ENCODE measurements at regions not wholly inside any gene's neighbourhood (a gene's known extent, or its start where the extent isn't known, plus 50 kb on each side); places are given as distances from the start of the nearest gene placed in this dataset.

- DNase-seq = no peak
Observed at GRCh38 chr14:22333422-22334274, 255.4 kb downstream of the DAD1 start.

DNA sequence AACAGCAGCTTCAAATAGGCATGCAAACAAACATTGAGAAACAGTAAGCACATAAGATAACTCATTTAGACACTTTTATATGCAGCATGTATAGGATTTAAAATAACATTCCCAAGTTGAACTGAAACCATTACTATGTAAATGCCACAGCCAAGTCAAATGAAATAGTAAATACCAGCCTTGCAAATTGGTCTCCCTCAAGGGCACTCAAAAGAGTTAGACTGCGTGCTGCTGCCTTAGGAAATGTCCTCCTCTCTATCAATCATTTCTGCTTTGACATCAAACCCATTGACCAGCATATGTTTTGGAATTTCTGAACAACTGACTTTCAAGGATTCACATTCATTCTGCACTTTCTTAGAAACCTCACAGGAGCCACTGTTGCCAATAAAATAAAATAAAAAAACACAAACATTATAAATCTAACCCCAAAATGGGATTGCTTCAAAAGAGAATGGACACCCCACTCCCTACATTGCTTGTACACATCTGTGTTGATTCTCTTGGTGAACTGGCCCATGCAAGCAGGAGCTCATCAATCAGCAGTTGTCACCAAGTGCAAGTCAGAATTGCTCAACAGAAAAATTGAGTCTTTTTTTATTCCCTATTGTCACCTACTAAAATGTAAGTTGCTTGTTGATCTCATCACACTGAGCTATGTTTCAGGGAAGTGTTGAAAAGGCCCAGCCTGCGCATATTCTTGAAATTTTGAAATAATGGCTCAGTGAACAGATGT lies 256.2 kb downstream of the DAD1 start:
- DNase-seq = no peak

GRCh38 chr14:22329371-22329770 lies 259.7 kb downstream of the DAD1 start:
- DNase-seq = no peak

DNA sequence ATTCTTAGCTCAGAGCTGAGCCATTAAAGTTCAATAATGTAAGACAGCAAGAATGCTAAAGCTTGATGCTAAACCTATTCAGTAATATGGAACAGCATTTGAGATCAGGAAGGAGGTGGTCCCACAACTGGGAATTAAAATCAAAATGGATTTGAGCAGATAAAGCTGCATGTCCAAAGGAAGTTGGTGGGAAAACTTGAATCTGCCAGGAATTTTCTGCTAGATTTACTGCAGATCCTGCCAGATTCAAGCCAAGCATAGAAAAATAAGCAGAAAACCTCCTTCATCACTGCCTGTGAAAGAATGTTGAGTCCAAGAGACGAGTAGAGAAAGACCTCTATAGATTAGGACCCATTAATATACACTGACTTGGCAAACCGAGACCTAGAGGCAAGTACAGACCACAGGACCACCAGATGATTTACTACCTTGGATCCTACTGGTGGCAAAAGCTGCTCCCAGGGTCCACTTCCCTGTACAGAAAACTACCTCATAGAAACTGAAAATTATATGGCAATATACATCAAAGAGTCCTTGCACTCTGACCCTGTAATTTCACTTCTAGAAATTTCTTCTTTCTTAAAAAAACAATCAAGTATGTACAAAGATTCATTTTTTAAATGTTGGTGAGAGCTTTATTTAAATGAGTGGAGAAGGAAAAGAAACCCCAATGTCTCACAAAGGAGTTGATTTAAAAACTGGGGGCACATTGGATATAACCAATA lies 263.2 kb downstream of the DAD1 start:
- no peak for DNase-seq

DNA sequence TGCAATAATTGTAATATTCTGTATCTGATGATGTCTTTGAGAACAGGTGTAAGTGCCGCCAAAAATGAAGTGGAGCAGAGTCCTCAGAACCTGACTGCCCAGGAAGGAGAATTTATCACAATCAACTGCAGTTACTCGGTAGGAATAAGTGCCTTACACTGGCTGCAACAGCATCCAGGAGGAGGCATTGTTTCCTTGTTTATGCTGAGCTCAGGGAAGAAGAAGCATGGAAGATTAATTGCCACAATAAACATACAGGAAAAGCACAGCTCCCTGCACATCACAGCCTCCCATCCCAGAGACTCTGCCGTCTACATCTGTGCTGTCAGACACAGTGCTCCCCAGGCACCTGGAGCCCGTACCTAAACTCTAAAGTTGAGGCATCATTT lies 268.7 kb downstream of the DAD1 start:
- no peak for DNase-seq

DNA sequence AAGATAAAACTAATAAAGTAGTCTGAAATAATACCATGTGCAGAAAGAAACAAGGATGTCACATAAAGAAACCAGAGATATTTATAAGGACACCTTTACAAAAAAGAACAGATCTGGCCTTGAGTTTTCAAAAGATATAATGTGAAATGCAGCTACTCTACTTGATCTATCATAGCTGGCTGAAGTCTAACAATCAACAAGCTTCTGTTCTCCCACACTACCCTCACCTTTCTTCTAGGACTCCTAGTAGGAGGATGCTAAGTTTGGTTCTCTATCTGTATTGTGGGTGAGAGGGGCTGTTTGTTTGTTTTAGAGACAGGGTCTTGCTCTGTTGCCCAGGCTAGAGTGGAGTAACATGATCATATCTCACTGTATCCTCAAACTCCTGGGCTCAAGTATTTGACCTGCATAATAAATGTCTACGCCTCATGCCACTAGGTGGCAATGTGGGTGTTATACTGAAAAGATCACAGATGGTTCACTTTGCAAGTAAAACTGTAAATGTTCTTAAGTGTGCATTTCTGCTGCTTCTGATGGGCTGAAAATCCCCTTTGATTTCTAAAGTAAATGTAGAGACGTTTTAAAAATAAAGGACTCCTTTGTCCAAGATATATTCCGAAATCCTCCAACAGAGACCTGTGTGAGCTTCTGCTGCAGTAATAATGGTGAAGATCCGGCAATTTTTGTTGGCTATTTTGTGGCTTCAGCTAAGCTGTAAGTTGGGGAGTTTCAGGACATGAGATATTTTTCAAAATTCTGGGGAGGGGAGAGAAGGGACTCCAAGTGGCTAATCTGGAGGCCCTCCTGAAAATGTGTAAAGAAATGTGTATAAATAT lies 269.3 kb downstream of the DAD1 start:
- no peak for DNase-seq

DNA sequence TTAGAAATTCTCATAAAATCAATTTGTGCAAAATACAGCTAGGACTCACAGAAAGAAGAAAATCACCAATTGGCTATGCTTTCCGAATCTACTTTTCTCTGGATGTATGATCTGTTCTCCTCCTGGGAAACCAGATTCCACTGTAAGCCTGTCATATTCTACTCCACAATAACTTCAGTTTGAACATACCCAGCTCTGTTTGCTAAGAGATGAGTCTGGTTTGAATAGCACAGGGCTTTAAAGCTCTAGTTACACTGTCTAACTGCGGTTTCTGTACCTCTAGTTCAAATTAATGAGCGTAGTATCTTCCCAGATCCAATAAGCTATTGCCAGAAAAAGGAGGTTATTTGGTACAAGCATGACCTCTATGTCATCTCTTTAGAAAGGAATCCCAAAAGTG lies 270.1 kb downstream of the DAD1 start:
- no peak for DNase-seq

DNA sequence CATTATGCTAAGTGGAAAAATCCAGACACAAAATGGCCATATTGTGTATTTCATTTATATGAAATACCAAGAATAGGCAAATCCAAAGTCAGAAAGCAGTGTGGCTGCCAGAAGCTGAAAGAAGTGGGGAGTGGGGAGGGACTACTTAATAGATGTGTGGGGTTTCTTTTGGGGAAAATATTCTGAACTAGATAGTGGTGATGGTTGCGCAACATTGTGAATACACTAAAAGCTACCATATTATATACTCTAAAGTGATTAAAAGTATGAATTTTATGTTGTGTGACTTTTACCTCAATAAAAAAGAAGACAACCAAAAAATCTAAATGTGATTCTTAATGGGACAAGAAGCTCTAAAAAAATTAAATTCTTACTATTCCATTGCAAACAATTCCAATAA lies 272.6 kb downstream of the DAD1 start:
- no peak for DNase-seq

DNA sequence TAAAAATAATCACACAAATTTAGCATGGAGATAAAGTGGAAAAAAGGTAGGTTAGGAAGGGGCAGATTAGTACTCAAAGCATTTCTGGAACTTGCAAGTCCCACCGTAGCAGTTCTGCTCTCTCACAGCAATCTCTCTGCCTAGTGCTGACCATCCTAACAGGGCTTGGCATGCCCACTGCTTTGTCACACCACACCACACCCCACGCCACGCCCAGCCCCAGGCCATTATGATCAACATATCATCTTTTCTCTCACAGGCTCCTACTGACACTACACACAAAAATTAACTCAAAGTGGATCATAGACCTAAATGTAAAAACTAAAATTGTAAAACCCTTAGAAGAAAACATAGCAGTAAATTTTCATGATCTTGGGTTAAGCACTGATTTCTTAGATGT lies 273.7 kb downstream of the DAD1 start:
- no peak for DNase-seq

DNA sequence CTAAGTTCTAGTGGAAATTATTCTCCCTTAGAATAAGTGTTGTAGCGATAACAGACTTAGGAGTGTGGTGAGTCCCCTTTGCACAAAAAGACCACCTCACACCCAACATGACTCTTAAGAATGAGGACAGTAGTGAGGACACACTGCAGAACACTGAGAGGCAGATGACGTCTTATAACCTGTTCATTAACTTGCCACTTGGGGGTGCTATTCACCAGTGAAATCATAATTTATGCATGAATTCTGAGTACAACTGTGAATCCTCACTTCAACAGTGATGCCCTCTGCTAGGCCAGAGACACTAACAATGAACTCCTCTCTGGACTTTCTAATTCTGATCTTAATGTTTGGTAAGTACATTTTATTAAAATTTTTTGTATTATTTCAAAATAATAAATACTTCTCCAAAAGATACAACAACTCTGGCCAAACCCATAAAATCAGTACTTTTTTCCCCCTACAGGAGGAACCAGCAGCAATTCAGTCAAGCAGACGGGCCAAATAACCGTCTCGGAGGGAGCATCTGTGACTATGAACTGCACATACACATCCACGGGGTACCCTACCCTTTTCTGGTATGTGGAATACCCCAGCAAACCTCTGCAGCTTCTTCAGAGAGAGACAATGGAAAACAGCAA lies 274.7 kb downstream of the DAD1 start:
- DNase-seq = peak; percentile 11

GRCh38 chr14:22313172-22313801 lies 275.7 kb downstream of the DAD1 start:
- DNase-seq = no peak

GRCh38 chr14:22311636-22312035 lies 277.4 kb downstream of the DAD1 start:
- no peak for DNase-seq

- no peak for DNase-seq
Observed at GRCh38 chr14:22305607-22306006, 283.4 kb downstream of the DAD1 start.

- DNase-seq = no peak
Observed at GRCh38 chr14:22304326-22304725, 284.7 kb downstream of the DAD1 start.

- DNase-seq = no peak
Observed at GRCh38 chr14:22303589-22304195, 285.3 kb downstream of the DAD1 start.

- DNase-seq = no peak
Observed at GRCh38 chr14:22300646-22301045, 288.4 kb downstream of the DAD1 start.

DNA sequence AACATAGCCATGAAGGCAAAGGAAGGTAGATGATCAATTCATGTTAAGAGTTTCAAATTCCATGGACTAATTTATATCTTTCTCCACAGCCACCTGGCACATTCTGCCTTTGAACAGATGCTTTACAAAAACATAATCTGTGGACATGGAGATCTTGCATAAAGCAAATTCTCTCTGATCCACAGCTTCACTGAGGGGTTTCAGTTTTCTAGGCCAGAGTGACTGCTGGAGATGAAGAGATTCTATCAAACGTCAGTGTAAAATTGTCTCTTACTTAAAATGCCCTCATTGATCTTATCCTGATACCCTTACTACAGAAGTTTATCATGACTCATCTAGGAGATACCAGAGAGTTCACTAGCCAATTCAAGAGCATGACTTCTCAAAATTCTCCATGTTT lies 291.6 kb downstream of the DAD1 start:
- DNase-seq = no peak

DNA sequence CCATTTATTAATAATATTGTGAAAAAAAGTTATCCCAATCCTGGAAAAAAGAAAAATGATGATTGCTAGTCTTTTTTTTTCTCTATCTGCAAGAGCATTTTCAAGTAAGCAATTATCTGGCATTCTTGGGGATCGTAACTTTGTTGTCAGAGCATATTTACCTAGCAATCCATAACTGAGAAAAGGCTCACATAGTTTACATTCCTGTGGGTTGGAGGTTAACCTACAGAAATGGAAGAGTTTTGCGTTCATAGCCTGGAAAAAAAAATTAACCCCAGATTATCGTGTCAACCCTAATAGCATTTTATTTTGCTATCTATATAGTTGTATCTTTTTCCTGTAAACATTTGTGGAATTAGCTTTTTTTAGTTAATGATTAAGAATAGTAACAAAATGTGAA lies 292.3 kb downstream of the DAD1 start:
- DNase-seq = no peak

DNA sequence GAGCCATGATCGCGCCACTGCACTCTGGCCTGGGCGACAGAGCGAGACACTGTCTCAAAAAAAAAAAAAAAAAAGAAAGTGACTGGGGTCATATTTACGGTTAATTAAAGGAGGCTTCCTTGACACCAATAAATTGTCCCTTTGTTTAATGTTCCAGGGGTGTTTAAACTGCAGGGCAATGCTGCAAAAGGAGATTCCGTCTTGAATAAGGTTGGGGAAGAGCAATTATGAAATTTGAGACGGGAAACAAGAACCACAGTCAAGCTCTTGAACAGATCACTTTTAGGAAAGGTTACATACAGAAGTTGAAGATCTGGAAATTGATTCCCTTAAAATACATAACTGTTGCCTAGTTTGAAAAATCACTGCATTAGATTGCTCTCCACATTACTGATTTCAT lies 292.9 kb downstream of the DAD1 start:
- DNase-seq = no peak

DNA sequence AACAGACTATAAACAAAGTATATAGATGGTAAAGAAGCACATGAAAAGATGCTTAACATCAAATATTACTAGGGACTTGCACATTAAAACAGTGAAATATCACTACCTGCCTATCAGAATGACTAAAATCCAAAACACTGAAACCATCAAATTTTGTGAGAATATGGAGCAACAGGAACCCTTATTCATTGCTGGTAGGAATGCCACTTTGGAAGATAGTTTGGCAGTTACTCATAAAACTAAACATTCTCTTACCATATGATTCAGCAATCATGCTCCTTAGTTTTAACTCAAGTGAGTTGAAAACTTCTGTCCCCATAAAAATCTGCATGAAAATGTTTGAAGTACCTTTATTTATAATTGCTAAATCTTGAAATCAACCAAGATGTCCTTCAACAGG lies 297.6 kb downstream of the DAD1 start:
- no peak for DNase-seq

- no peak for DNase-seq
Observed at GRCh38 chr14:22289570-22289969, 299.5 kb downstream of the DAD1 start.
